Smooth muscle cell (in vitro differentiated cells): ENCODE measurements at regions not wholly inside any gene's neighbourhood (a gene's known extent, or its start where the extent isn't known, plus 50 kb on each side); places are given as distances from the start of the nearest gene placed in this dataset.

Source experiments
- DNase-seq: peaks from one replicate; lab custom pipeline; 2025; ENCODE audit not compliant: unreplicated experiment; lab: John Stamatoyannopoulos, UW
- H2AFZ ChIP-seq: fragments of 200-600 bp; sonication (generic); 2 replicates; pipeline ENCODE4 v1.6.0; 2016; ENCODE audit warnings: antibody characterized with exemption, low read depth, mild to moderate bottlenecking
- H3F3A ChIP-seq: fragments of 200-600 bp; sonication (generic); 2 replicates; pipeline ENCODE4 v1.6.0; 2017; ENCODE audit warnings: antibody characterized with exemption, low read depth
- H3K27ac ChIP-seq: fragments of 200-600 bp; sonication (generic); 2 replicates; pipeline ENCODE4 v1.5.1; 2016; ENCODE audit warnings: low read depth, mild to moderate bottlenecking
- H3K27me3 ChIP-seq: fragments of 200-600 bp; sonication (generic); 2 replicates; pipeline ENCODE4 v1.6.1; 2016; ENCODE audit warnings: low read depth, mild to moderate bottlenecking
- H3K36me3 ChIP-seq: fragments of 200-600 bp; sonication (generic); 2 replicates; pipeline ENCODE4 v1.5.1; 2016; ENCODE audit warnings: low read depth
- H3K4me1 ChIP-seq: fragments of 200-600 bp; sonication (generic); 2 replicates; pipeline ENCODE4 v1.5.1; 2016; ENCODE audit warnings: low read depth
- H3K4me2 ChIP-seq: fragments of 200-600 bp; sonication (generic); 2 replicates; pipeline ENCODE4 v1.6.0; 2016; ENCODE audit warnings: mild to moderate bottlenecking
- H3K4me3 ChIP-seq: fragments of 200-600 bp; sonication (generic); 2 replicates; pipeline ENCODE4 v1.5.1; 2016; ENCODE audit warnings: mild to moderate bottlenecking
- H3K79me2 ChIP-seq: fragments of 200-600 bp; sonication (generic); 2 replicates; pipeline ENCODE4 v1.6.0; 2016; ENCODE audit warnings: low read depth, mild to moderate bottlenecking
- H3K9ac ChIP-seq: fragments of 200-600 bp; sonication (generic); 2 replicates; pipeline ENCODE4 v1.6.0; 2016; ENCODE audit warnings: low read depth
- H3K9me3 ChIP-seq: fragments of 200-600 bp; sonication (generic); replicated peaks from 2 replicates; pipeline ENCODE4 v1.5.1; 2016; ENCODE audit warnings: low read depth
- H4K20me1 ChIP-seq: fragments of 200-600 bp; sonication (generic); 2 replicates; pipeline ENCODE4 v1.6.0; 2016; ENCODE audit warnings: low read depth
- WGBS: methylation state at CpG from one replicate; pipeline ENCODE4 v1.1.7; 2016; ENCODE audit warnings: low lambda C conversion rate; 5-methylcytosine and 5-hydroxymethylcytosine counted together
- TF ChIP-seq, protein P1 (sequence below): fragments of 200-600 bp; sonication (generic); IDR thresholded peaks from 2 replicates; pipeline ENCODE4 v1.5.1; 2017; ENCODE audit warnings: borderline replicate concordance, mild to moderate bottlenecking, antibody characterized with exemption; ENCODE audit not compliant: insufficient read depth, poor library complexity, severe bottlenecking

DNA sequence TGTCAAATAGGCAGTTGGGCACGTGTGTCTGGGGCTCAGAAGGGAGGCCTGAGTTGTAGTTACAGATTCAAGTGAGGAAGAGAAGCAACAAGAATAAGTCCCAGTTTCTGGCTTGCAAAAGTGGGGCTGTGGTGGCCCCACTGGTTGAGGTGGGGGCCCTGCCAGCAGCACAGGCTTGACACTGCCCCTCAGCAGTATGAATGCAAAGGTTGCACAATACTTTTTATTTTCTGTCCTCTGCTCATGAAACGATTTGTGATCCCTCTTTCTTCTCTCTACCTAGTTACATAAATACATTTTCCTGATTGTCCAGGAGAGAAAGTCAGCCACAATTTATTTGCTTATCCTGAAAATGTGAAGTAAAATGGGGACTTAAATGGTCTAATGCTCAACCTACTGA, 577.8 kb downstream of the AACS start:
- 79% methylated on average over 2 of the region's 2 CpGs for WGBS

DNA sequence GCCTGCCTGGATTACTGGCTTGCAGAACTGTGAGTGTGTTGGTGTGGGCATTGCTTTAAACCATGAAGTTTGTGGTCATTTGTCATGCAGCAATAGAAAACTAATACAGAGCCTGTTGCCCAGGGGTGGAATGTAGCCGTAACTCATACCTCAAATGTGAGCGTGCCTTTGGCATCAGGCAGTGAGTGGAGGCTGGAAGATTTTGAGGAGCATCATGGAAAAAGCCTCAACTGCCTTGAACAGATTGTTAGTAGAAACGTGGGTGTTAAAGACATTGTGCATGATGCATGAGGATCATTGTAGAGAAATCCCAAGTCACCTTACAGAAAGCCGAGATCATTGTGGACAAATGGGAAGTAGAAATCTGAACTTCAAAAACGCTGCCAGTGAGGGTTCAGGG, 580.5 kb downstream of the AACS start:
- Histone ChIP-seq H3K4me1 (no peaks in the 10 kb centered on the region), H4K20me1 (no peaks in the 10 kb centered on the region), H3K27ac (no peak overlapping the region), H3K9ac (no peak overlapping the region), H2AFZ (no peak overlapping the region), H3K4me2 (no peak overlapping the region), H3K36me3 (no peaks in the 10 kb centered on the region), H3K79me2 (no peaks in the 10 kb centered on the region), H3K4me3 (no peak overlapping the region), H3K27me3 (no peaks in the 10 kb centered on the region), H3K9me3 (no peaks in the 10 kb centered on the region), H3F3A (no peaks in the 10 kb centered on the region)
- no peak for DNase-seq
- TF ChIP-seq, protein P1, sequence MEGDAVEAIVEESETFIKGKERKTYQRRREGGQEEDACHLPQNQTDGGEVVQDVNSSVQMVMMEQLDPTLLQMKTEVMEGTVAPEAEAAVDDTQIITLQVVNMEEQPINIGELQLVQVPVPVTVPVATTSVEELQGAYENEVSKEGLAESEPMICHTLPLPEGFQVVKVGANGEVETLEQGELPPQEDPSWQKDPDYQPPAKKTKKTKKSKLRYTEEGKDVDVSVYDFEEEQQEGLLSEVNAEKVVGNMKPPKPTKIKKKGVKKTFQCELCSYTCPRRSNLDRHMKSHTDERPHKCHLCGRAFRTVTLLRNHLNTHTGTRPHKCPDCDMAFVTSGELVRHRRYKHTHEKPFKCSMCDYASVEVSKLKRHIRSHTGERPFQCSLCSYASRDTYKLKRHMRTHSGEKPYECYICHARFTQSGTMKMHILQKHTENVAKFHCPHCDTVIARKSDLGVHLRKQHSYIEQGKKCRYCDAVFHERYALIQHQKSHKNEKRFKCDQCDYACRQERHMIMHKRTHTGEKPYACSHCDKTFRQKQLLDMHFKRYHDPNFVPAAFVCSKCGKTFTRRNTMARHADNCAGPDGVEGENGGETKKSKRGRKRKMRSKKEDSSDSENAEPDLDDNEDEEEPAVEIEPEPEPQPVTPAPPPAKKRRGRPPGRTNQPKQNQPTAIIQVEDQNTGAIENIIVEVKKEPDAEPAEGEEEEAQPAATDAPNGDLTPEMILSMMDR: no peak
- WGBS: 83% methylated on average over 5 of the region's 5 CpGs

More for the DNA sequence above, 577.8 kb downstream of the AACS start:
- TF ChIP-seq, protein P1: no peak
- Histone ChIP-seq H3K36me3 (no peaks in the 10 kb centered on the region), H3K27me3 (no peaks in the 10 kb centered on the region), H3K79me2 (no peaks in the 10 kb centered on the region), H3K4me3 (no peak overlapping the region), H3K9ac (no peak overlapping the region), H3K9me3 (no peaks in the 10 kb centered on the region), H3K4me2 (no peak overlapping the region), H4K20me1 (no peaks in the 10 kb centered on the region), H2AFZ (no peak overlapping the region), H3F3A (no peaks in the 10 kb centered on the region), H3K27ac (no peak overlapping the region), H3K4me1 (no peaks in the 10 kb centered on the region)
- no peak for DNase-seq

GRCh38 chr12:125650587-125650986, 585.4 kb downstream of the AACS start:
- Histone ChIP-seq H4K20me1 (no peaks in the 10 kb centered on the region), H3K27me3 (no peaks in the 10 kb centered on the region), H3K4me3 (no peak overlapping the region), H3K9ac (no peak overlapping the region), H3K4me2 (no peak overlapping the region), H3K79me2 (no peaks in the 10 kb centered on the region), H3K4me1 (no peaks in the 10 kb centered on the region), H2AFZ (no peak overlapping the region), H3F3A (no peaks in the 10 kb centered on the region), H3K27ac (no peak overlapping the region), H3K9me3 (no peaks in the 10 kb centered on the region), H3K36me3 (no peaks in the 10 kb centered on the region)
- WGBS: 88% methylated on average over 19 of the region's 19 CpGs
- no peak for DNase-seq
- TF ChIP-seq, protein P1: no peak

DNA sequence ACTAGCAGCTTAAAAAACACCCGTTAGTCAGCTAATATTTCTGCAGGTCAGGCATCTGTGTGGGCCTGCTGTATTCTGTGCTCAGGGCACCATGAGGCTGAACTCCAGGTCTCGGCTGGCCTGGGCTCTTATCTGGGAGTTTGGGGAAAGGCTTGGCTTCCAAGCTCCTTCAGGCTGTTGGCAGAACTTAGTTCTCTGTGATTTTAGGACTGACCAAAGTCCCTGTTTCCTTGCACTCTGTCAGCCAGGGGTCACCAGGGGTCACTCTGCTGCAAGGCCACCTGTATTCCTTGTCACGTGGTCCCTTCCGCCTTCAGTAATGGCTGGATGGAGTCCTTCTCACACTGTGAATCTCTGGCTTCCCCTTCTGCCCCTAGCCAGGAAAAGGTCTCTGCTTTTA, 586.4 kb downstream of the AACS start:
- TF ChIP-seq, protein P1: no peak

More for the DNA sequence above, 586.4 kb downstream of the AACS start:
- Histone ChIP-seq H2AFZ (no peak overlapping the region), H3K79me2 (no peaks in the 10 kb centered on the region), H3K27ac (no peak overlapping the region), H3K9ac (no peak overlapping the region), H3K9me3 (no peaks in the 10 kb centered on the region), H3K36me3 (no peaks in the 10 kb centered on the region), H3F3A (no peaks in the 10 kb centered on the region), H3K4me2 (no peak overlapping the region), H4K20me1 (no peaks in the 10 kb centered on the region), H3K4me1 (no peaks in the 10 kb centered on the region), H3K4me3 (no peak overlapping the region), H3K27me3 (no peaks in the 10 kb centered on the region)
- no peak for DNase-seq
- 75% methylated on average over 4 of the region's 4 CpGs for WGBS
